ENCODE measurements at regions not wholly inside any gene's neighbourhood (a gene's known extent, or its start where the extent isn't known, plus 50 kb on each side); places are given as distances from the start of the nearest gene placed in this dataset.
"Not testable (repeated sequence)": the region's sequence is repeated elsewhere in the genome, so short reads cannot be mapped to it uniquely, and the experiment has no call there.

- DNase-seq, result no peak
These were observed 293.1 kb downstream of the HS3ST3B1 start for GRCh38 chr17:14593956-14594355.

- DNase-seq, result no peak
These were observed 289.8 kb downstream of the HS3ST3B1 start for GRCh38 chr17:14590459-14591250.

- DNase-seq, result no peak
These were observed 284.2 kb downstream of the HS3ST3B1 start for GRCh38 chr17:14585099-14585498.

- DNase-seq, result no peak
These were observed 282.1 kb downstream of the HS3ST3B1 start for GRCh38 chr17:14582996-14583395.

GRCh38 chr17:14581186-14581830 lies 280.4 kb downstream of the HS3ST3B1 start:
- no peak for DNase-seq

- no peak for DNase-seq
These were observed 279.6 kb downstream of the HS3ST3B1 start for GRCh38 chr17:14580499-14580898.

- no peak for DNase-seq
These were observed 278.8 kb downstream of the HS3ST3B1 start for GRCh38 chr17:14579716-14580115.

- DNase-seq, result no peak
These were observed 274.6 kb downstream of the HS3ST3B1 start for GRCh38 chr17:14575471-14575953.

GRCh38 chr17:14560325-14560724 lies 259.4 kb downstream of the HS3ST3B1 start:
- not testable (repeated sequence) for DNase-seq

- no peak for DNase-seq
These were observed 258.6 kb downstream of the HS3ST3B1 start for GRCh38 chr17:14559264-14560119.

- DNase-seq, result no peak
These were observed 256.6 kb downstream of the HS3ST3B1 start for GRCh38 chr17:14557480-14557879.

- no peak for DNase-seq
These were observed 253.0 kb downstream of the HS3ST3B1 start for GRCh38 chr17:14553847-14554246.

GRCh38 chr17:14552306-14552705 lies 251.4 kb downstream of the HS3ST3B1 start:
- DNase-seq, result no peak

- no peak for DNase-seq
These were observed 246.7 kb downstream of the HS3ST3B1 start for GRCh38 chr17:14547556-14547955.

GRCh38 chr17:14547016-14547415 lies 246.1 kb downstream of the HS3ST3B1 start:
- DNase-seq, result no peak

- DNase-seq, result no peak
These were observed 244.4 kb downstream of the HS3ST3B1 start for GRCh38 chr17:14545156-14545906.

GRCh38 chr17:14541714-14542113 lies 240.8 kb downstream of the HS3ST3B1 start:
- DNase-seq, result no peak

- no peak for DNase-seq
These were observed 238.9 kb downstream of the HS3ST3B1 start for GRCh38 chr17:14539801-14540200.

GRCh38 chr17:14532242-14532641 lies 231.4 kb downstream of the HS3ST3B1 start:
- not testable (repeated sequence) for DNase-seq

GRCh38 chr17:14525551-14526455 lies 224.9 kb downstream of the HS3ST3B1 start:
- no peak for DNase-seq

- DNase-seq, result no peak
These were observed 222.0 kb downstream of the HS3ST3B1 start for GRCh38 chr17:14522795-14523387.

Measured in activated effector memory CD4-positive, alpha-beta T cell treated with anti-CD3 and anti-CD28 coated beads, Interleukin-2, amount 50 U/mL, for 16 hours (primary cell).